GM12864 (cell line): ENCODE measurements at regions not wholly inside any gene's neighbourhood (a gene's known extent, or its start where the extent isn't known, plus 50 kb on each side); places are given as distances from the start of the nearest gene placed in this dataset.

Experiments used
- DNase-seq: peaks from one replicate; pipeline ENCODE4 v3.0.0-alpha.2; 2011; ENCODE audit warnings: low read depth
- H3K4me3 ChIP-seq: 2 replicates; pipeline ENCODE4 v1.5.1; 2011; ENCODE audit warnings: mild to moderate bottlenecking, low read depth, low read length, control low read depth
- CTCF ChIP-seq: IDR thresholded peaks from 2 replicates; pipeline ENCODE4 v1.5.1; 2011; ENCODE audit warnings: low read depth, mild to moderate bottlenecking, moderate library complexity, low read length, control low read depth, inconsistent platforms; ENCODE audit errors: missing control alignments

GRCh38 chr12:115437061-115437567, 753.1 kb upstream of the TBX3 start:
- DNase-seq: no peak
- no peak for TF ChIP-seq CTCF
- H3K4me3 ChIP-seq: no peak overlapping the region

GRCh38 chr12:115433014-115433634, 749.1 kb upstream of the TBX3 start:
- H3K4me3 ChIP-seq: no peak overlapping the region
- no peak for TF ChIP-seq CTCF
- DNase-seq: no peak

DNA sequence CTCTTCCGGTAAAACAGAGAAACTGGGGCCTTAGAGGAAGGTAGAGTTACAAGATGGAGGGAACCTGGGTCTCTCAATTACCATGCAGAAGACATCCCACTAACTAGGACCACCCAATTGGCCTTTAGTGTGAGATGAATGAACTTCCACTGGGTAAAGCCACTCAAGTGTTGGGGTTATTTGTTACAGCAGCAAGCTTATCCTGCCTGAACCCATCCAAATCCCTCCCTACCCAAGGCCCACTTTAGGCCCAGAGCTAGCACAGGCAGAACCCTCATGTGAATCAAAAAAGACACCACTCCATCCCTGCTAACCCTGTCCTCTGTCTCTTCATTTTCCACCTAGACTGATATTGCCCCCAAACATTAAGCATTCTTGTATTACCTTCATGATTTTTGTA, 746.7 kb upstream of the TBX3 start:
- no peak for DNase-seq
- H3K4me3 ChIP-seq: no peak overlapping the region
- TF ChIP-seq CTCF: no peak

- no peak for TF ChIP-seq CTCF
- DNase-seq: no peak
Measured at GRCh38 chr12:115426732-115427131, 742.8 kb upstream of the TBX3 start.

GRCh38 chr12:115424003-115424402, 740.0 kb upstream of the TBX3 start:
- no peak overlapping the region for H3K4me3 ChIP-seq
- no peak for DNase-seq
- TF ChIP-seq CTCF: no peak

More at GRCh38 chr12:115426732-115427131, 742.8 kb upstream of the TBX3 start:
- H3K4me3 ChIP-seq: no peak overlapping the region

- TF ChIP-seq CTCF: no peak
- no peak overlapping the region for H3K4me3 ChIP-seq
- DNase-seq: no peak
Measured at GRCh38 chr12:115423546-115423987, 739.6 kb upstream of the TBX3 start.
